ENCODE measurements at regions not wholly inside any gene's neighbourhood (a gene's known extent, or its start where the extent isn't known, plus 50 kb on each side); places are given as distances from the start of the nearest gene placed in this dataset.
"Not testable (repeated sequence)": the region's sequence is repeated elsewhere in the genome, so short reads cannot be mapped to it uniquely, and the experiment has no call there.

DNA sequence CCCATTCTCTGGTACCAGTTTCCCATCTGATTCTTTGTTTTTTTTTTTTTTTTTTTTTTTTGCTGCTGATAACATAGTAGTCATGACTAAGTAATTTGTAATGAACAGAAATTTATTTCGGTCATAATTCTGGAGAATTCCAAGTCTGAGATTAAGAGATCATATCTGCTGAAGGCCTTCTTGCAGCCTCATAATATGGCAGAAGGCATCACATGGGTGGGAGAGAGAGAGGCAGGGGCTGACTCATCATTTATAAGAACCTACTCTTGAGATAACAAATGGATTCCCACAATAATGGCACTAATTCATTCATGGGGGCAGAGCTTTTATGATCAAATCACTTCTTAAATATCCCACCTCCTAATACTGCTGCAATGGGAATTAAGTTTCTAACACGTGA is 1034.3 kb downstream of the STIM2 start:
- DNase-seq = no peak

DNA sequence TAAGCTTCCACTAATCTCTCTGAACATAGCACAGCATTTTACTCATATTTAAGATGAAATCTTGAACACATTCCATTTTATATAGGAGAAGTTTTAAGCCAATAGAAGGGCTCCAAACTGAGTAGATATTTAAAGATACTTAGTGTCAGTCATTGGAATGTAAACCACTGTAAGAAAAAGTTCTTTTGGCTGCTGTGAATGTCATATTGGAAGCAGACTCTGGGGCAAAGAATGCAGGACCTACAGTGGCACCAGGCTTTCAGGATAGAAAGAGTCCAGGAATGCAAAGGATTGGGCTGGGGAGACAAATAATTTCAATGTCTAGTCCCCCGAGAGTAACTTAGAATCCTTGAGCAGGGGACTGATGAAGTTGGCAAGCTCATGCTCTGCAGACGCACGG is 1047.7 kb downstream of the STIM2 start:
- no peak for DNase-seq

DNA sequence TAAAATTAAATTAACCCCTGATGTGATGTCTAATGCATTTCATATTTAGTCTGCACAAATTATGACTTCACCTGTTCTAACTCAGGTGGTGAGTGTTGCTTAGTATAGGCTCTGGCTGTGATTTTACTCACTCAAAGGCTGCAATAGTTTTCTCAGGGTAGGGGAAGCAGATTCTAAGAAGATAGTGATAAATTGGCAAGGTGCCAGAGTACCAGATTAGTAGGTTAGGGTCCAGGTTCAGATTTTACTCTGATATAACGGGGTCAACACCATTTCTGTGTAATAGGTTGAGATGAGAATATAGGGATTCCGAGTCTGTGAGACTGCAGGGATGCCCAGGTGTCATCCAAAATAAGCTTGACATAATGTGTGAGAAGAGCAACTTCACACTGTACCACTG is 1049.6 kb downstream of the STIM2 start:
- DNase-seq = no peak

DNA sequence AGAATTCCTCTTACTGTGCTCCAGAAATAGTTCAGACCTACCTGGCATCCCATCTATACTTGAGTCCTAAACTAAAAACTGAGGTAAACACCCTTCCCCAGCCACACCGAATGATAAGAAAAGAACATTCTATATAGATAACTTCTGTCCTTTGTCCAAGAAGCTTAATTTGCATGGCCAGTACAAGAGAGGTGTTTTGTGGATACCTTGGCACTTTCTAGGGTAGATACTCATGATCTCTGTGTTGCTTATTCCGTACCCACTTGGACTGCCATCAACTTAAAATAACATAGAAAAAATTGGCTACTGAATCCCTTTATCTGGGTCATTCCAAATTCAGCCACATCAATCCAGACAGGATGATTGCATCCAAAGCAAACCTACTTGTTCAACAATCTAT is 1050.4 kb downstream of the STIM2 start:
- no peak for DNase-seq

DNA sequence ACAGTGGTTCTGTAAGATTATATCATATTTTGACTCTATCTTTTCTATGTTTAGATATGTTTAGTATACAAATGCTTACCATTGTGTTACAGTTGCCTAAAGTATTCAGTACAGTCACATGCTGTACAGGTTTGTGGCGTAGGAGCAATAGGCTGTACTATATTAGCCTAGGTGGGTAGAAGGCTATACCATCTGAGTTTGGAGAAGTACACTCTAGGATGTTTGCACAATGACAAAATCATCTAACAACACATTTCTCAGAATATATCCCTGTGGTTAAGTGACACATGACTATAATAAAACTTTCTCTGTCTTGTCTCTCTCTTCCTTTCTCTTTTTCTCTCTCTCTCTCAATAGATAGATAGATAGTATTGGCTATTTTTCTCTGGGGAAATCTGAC is 1053.1 kb downstream of the STIM2 start:
- DNase-seq = no peak

DNA sequence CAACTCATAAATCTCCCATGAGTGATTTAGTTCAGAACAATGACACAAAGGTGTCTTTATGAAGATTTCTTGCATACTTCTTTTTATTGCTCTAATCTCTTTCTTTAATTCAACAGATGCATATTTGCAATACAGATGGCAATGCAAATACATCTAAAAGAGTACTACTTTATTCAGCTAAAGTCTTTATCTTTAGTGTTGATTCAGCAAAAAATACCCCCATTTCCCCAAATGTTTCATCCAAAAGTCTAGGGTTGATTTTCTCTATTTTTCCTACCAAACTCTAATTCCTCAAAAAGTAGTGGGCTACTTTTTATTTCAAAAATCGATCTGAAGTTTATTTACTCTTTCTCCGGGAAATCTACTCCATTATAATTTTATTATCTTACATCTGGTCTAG is 1055.2 kb downstream of the STIM2 start:
- DNase-seq = no peak

DNA sequence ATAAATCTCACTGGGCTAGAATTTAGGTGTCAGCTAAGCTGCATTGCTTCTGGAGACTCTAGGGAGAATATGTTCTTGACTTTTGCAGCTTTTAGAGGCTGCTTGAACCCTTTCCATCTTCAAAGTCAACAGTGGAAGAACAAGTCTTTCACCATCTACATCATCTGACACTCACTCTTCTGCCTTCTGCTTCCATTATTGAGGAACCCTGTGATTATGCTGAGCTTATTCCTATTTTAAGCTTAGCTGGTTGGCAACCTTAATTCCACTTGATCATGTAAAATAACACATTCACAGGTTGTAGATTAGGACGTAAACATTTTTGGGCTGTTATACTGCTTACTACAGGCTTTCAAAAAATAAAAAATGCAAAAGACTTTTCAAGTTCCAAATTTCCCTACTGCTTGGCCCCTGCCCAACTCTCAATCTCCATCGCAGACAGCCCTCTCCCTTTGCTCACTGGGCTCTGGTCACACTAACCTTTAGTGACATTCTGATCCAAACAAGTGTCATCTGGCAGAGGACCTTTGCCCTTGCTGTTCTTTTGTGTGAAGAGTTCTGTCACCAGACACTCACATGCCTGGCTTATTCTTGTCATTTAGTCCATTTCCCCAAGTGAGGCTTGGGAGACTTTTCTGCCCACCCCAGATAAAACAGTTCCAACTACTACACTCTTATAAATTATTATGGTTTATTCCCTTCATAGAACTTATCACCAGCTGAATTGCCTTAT is 1056.0 kb downstream of the STIM2 start:
- DNase-seq = no peak

DNA sequence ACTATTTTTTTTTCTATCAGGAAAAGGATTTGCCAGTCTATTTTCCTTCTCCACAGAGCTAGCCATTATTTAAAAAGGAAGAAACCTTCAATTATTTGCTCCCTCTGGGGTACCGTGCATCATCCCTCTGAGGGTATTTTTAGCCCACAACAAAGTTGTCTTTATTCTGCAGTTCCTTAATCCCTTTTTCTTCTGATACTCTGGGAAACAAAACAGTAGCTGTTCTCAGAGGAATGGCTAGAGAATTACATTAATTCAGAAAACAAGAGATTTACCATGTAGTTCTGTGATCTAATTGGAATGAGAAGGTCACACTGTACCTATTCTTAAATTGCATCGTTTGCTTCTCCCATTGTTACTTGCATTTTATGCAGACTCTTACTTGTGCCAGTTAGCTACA is 1056.7 kb downstream of the STIM2 start:
- no peak for DNase-seq

DNA sequence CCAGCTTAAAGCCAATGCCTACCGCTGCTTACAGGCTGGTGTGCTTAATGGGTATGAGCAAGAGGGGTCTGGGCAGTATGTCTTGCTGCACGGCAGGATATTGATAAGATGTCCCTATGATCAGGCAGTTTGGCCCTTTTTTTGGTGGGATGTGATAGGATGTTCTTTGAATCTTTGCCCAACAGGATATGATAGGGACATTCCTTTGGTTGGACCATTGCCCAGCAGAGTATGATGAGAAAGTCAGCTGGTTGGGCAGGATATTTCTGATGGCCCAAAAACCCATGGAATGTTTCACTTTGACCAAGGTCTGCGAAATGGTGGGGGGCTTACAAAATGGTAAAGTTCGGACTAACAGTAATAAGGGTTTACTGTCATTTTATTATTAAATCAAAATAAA is 1060.6 kb downstream of the STIM2 start:
- DNase-seq = no peak

DNA sequence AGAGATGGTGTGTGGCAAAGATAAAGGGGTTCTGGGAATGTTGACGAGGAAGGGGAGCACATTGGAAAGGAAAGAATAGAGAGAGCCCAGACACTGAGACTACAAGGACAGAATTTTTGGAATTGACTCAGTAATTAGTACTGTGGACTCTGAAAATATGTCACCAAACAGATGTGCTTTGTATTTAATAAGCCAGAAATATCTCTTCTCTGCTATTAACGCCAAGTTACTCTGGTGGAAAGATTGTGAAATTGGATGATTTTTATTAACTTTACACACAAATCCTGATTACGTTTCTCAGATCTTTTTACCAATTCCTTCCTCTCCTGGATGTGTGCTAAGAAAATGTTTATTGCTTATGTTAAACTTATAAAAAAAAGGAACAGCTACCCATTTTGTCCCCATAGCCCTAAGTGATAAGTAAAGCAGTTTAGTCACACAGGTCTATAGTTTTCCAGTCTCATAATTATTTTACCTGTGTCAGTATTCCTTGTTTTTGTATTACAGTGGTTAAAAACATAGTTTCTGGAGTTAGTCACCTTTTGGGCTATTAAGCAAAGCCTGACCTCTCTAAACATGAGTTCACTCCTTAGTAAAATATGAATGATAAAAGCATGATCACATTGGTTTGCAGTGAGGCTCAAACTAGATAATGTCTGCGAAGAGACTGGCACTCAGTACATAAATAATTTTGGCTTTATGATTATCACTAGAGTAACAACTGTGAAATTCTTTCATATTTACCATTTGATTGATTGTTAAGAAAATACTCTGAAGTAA is 1068.3 kb downstream of the STIM2 start:
- DNase-seq = no peak

DNA sequence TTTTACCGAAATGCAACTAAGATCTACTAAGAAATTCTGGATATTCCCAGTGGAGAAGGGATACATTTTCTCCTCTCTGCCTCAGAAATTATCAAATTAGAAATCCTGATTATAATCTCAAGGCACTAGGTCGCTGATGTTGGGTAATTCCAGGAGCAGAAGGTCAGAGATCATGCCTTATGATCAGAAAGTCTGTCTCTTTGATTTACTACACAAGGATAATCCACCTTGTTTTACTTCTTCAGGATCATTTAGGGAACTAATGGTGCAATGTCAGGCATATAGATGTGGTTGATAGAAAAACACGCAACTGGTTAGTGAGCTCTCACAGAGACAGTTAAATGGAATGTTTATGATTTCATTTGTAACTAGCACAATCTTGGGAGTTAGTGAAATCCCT is 1069.7 kb downstream of the STIM2 start:
- DNase-seq = no peak

DNA sequence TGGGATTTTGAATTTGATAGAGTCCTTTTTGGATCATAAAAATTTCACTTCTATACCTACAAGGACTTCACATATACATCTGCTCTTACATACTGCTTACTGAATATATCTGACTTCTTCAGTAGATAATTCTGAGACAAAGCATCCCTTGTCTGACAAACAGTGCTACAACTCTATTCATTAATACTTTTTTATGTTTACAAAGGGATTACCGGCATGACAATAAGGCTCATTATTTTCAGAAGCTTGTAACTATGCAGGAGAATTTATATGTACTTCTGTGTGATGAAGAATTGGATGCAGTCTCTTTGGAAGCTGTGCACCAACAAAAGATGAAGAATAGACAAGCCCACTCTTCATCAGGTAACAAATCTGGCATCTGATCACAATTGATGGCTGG is 1070.3 kb downstream of the STIM2 start:
- DNase-seq = no peak

DNA sequence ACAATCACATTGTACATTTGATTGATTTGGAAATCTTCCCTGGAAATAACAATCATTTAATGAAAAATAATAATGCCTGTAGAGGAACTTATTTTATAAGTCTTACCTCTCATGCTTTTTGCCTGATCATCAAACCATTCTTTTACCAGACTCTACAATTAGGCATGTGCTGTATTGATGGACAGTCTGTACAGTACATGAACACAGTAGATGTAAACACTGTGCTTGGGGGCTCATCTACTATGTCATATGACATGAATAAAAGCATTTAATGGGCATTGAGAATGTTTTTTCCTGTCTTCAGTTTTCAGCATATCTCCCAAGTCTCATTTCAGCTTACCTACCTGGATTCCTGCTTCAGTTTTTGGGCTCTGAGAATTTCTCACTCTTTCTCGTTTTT is 1070.9 kb downstream of the STIM2 start:
- no peak for DNase-seq

DNA sequence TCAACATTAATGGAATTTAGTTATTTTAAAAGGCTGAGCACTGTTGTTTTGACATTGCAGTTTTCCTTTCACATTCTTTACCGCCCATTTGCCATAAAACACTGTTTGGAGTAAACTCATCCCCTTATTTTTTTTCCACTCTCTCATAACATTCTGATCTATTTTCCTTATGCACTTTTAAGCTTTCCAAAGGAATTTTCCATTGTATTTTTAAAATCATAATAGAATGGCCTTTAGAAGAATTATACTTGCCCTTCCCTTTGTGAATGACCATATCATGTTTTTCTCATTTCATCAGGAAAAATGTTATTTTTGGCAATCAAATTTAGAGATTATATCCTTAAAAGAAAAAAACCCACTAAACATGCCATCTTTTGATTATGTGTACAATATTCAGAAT is 1074.2 kb downstream of the STIM2 start:
- DNase-seq = no peak

DNA sequence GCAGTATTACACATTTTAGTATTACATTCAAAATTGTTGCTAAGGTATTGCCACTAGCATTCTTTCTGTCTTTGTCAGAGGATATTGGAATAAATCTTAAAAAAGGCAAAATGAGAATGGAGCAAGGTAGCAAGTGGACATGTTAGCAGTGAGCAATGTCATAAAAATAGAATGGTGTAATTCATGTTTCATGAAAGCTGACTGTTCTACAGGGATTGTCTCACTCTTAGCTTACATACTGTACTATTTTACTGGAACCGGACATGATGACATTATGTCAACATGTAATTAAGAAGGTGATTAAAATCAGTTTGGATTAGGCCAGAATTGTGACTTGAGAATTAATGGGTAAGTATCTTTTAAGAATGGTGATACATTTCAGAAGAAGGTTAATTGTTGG is 1086.2 kb downstream of the STIM2 start:
- DNase-seq = no peak

DNA sequence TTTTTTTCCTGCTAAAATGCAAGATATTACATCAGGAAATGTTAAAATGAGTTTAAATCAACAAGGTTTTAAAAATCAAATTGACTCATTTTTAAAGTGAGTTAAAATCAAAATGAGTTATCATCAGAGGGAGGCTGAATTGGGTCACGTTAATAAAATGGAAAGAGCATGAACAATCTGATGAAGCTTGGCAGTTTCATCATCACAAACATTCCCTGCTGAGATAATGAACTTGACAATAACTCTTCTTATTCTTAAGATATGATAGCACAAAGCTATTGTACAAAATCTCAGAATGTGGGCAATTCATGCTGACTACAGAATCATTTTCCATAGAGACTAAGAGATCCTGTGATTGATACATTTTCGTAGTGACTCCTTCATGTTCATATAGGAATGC is 1086.7 kb downstream of the STIM2 start:
- DNase-seq = peak in 1 of 2 experiments; percentile 2

DNA sequence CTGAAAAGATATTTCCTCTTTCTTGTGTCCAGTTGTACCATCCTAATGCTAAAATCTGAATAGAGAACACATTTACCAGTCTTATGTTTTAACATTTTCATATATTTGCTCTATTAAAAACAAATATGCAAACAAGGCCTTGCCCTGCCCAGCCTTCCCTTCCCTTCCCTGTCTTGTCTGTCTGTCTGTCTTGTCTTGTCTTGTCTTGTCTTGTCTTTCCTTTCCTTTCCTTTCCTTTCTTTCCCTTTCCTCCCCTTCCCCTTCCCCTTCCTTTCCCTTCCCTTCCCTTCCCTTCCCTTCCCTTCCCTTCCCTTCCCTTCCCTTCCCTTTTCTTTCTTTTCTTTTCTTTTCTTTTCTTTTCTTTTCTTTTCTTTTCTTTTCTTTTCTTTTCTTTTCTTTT is 1103.5 kb downstream of the STIM2 start:
- no peak for DNase-seq

DNA sequence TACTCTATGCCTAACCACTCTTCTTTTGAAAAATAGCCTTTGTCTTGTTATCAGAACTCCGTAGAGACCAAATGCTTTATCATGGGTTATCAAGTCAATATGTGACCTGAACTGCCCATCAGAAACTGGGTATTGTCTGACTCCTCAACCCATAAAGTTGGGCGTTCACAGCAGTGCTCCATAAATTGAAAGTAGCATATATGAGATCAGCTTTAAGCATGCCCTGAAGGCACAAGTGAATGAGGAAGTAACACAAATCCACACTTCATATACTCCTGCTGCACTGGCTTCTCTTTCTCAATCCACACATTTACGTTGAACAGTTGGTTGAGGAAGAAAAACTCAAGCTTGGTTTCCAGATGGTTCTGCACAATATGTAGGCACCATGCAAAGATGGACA is 1106.0 kb downstream of the STIM2 start:
- DNase-seq = no peak

DNA sequence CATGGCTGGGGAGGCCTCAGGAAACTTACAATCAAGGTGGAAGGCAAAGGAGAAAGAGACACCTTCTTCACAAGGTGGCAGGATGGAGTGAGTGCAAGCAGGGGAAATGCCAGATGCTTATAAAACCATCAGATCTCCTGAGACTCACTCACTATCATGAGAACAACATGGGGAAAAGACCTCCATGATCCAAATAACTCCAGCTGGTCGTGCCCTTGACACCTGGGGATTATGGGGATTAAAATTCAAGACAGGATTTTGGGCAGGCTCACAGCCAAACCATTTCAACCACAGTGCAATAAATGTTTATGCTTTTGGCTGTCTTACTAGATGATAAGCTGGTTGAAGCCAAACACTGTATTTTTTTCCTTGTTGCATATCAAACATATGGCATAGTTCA is 1112.4 kb downstream of the STIM2 start:
- DNase-seq = no peak

DNA sequence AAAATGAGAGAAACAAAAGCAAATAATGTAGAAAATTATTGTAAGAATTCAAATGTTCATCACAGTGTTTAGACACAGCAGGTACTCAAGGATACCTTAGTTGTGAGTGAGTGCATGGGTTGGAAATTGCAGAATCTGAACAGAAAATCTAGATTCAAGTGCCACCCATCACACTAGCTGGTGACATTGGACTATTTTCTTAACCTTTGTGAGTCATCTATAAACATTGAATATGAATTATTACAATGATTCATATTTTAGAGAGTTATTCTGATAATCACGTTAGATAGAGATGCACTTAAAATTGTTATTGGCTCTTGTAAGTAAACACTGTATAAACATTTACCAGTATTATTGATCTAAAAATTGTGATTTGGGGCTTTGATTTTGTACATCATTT is 1113.1 kb downstream of the STIM2 start:
- no peak for DNase-seq

DNA sequence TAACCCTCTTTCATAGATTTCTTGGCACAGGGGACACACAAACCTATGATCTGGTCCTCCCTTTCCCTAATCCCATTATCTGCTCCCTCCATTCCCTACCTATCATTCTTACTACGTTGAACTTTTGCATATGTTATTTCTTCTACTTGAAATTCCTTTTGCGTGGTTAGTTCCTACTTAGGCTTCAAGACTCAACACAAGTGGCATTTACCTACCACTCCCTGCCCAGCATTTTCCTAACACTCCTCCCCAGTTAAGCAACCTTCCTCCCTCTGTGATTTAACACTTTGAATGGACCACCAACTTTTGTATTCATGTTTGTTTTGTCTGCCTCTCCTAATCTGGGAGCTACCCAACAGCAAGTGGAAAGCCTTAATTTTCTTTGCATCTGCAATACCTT is 1113.7 kb downstream of the STIM2 start:
- no peak for DNase-seq

DNA sequence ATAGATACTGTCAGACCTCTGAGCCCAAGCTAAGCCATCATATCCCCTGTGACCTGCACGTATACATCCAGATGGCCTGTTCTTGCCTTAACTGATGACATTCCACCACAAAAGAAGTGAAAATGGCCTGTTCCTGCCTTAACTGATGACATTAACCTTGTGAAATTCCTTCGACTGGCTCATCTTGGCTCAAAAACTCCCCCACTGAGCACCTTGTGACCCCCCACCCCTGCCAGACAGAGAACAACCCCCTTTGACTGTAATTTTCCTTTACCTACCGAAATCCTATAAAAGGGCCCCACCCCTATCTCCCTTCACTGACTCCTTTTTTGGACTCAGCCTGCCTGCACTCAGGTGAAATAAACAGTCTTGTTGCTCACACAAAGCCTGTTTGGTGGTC is 1114.2 kb downstream of the STIM2 start:
- not testable (repeated sequence) for DNase-seq

DNA sequence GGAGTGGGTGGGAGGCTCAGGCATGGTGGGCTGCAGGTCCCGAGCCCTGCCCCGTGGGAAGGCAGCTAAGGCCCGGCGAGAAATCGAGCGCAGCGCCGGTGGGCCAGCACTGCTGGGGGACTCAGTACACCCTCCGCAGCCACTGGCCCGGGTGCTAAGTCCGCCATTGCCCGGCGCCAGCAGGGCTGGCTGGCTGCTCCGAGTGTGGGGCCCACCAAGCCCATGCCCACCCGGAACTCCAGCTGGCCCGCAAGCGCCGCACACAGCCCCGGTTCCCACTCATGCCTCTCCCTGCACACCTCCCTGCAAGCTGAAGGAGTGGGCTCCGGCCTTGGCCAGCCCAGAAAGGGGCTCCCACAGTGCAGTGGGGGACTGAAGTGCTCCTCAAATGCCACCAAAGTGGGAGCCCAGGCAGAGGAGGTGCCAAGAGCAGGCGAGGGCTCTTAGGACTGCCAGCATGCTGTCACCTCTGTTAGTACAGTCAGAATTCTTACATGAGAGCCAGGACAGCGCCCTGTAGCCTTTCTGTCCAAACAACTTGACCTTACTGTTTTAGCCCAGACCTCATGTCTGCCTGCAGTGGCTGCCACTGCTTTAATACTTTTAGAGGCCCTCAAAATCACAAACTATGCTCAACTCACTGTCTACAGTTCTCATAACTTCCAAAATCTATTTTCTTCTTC is 1117.9 kb downstream of the STIM2 start:
- not testable (repeated sequence) for DNase-seq

DNA sequence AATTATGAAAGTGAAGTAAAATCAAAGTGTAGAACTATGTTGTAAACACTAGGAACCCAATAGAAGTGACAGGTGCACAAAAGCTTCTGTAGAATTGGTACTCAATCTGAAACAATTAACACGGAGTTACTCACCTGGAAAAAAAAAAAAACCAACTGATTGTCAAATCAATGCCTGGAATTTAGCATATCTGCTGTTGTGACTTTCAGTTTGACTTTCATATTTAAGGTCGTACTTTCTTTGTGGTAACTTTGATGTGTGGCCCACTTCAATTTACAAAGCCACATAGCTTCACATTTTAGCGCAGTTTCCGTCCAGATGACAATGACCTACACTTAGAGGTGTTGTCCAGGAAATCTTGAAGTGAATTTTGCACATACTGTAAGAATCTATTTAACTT is 1124.9 kb downstream of the STIM2 start:
- no peak for DNase-seq

Measured in NCI-H1930 (cell line).